ENCODE measurements at regions not wholly inside any gene's neighbourhood (a gene's known extent, or its start where the extent isn't known, plus 50 kb on each side); places are given as distances from the start of the nearest gene placed in this dataset.

DNA sequence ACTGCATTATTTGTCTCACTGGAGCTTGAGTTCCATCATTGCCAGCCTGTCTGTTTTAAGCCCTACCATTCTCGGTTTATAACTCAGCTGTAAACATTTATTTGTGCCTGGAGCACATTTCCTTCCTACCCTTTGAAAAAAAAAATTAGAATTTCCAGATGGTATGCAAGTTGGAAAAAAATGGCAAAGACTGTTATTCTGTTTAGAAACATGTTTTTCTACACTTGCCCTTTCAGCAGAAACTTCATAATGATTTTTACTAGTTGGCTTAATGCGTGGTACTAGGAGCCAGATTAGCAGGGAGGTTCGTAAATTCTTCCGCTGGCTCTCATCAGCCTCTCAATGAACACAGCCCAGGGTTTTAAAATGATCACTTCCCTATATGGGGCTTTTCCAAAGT lies 238.8 kb upstream of the WWC1 start:
- TF ChIP-seq EZH2 (IDR thresholded peaks at IDR 0.05) (no peak), POLR2AphosphoS5 (IDR thresholded peaks at IDR 0.05; ENCODE audit: borderline replicate concordance, low read depth, low read length) (no peak)
